GM23338 (cell line): ENCODE measurements at regions not wholly inside any gene's neighbourhood (a gene's known extent, or its start where the extent isn't known, plus 50 kb on each side); places are given as distances from the start of the nearest gene placed in this dataset.

Experiments used
- ATAC-seq: fragments of 200-7000 bp; cut with Tn5 transposase; 3 replicates; pipeline ENCODE4 v1.9.1; 2020
- DNase-seq: peaks from one replicate; pipeline ENCODE4 v3.0.0-alpha.2; 2015; ENCODE audit warnings: low spot score
- H2AFZ ChIP-seq: fragments of 200-600 bp; sonication (generic); 2 replicates; pipeline ENCODE4 v1.8.0; 2016; ENCODE audit warnings: antibody characterized with exemption, mild to moderate bottlenecking, moderate library complexity
- H3F3A ChIP-seq: fragments of 200-600 bp; sonication (generic); replicated peaks from 2 replicates; pipeline ENCODE4 v1.8.0; 2017; ENCODE audit warnings: antibody characterized with exemption, mixed run types, low read depth
- H3K27ac ChIP-seq: fragments of 200-600 bp; sonication (generic); 2 replicates; pipeline ENCODE4 v1.6.1; 2016; ENCODE audit warnings: low read depth
- H3K27me3 ChIP-seq: fragments of 200-600 bp; sonication (generic); 2 replicates; pipeline ENCODE4 v1.8.0; 2016; ENCODE audit warnings: mild to moderate bottlenecking, mixed run types, moderate library complexity; ENCODE audit not compliant: insufficient read depth
- H3K36me3 ChIP-seq: fragments of 200-600 bp; sonication (generic); 2 replicates; pipeline ENCODE4 v1.8.0; 2016; ENCODE audit warnings: mild to moderate bottlenecking; ENCODE audit not compliant: insufficient read depth
- H3K4me1 ChIP-seq: fragments of 200-600 bp; sonication (generic); 2 replicates; pipeline ENCODE4 v1.8.0; 2016; ENCODE audit warnings: mild to moderate bottlenecking, moderate library complexity; ENCODE audit not compliant: insufficient read depth
- H3K4me2 ChIP-seq: fragments of 200-600 bp; sonication (generic); 2 replicates; pipeline ENCODE4 v1.7.1; 2017; ENCODE audit warnings: mixed run types
- H3K4me3 ChIP-seq: fragments of 200-600 bp; sonication (generic); 2 replicates; pipeline ENCODE4 v1.6.1; 2016; ENCODE audit warnings: mixed run types
- H3K79me2 ChIP-seq: fragments of 200-600 bp; sonication (generic); replicated peaks from 2 replicates; pipeline ENCODE4 v1.8.0; 2017; ENCODE audit warnings: mild to moderate bottlenecking; ENCODE audit not compliant: insufficient read depth
- H3K9me2 ChIP-seq: fragments of 200-600 bp; sonication (generic); 2 replicates; pipeline ENCODE4 v1.8.0; 2017; ENCODE audit not compliant: insufficient read depth
- H4K20me1 ChIP-seq: fragments of 200-600 bp; sonication (generic); replicated peaks from 2 replicates; pipeline ENCODE4 v1.8.0; 2017; ENCODE audit warnings: mild to moderate bottlenecking; ENCODE audit not compliant: insufficient read depth
- H3K27ac Mint-ChIP-seq: 2 replicates; pipeline ENCODE4 v1.8.0; 2020; ENCODE audit warnings: inconsistent platforms, mild to moderate bottlenecking, moderate library complexity, mixed read lengths
- H3K27me3 Mint-ChIP-seq: 3 replicates; pipeline ENCODE4 v1.8.0; 2022; ENCODE audit warnings: low read depth, mild to moderate bottlenecking, moderate library complexity, mixed read lengths, inconsistent platforms; ENCODE audit not compliant: insufficient read depth, poor library complexity
- H3K36me3 Mint-ChIP-seq: 3 replicates; pipeline ENCODE4 v1.8.0; 2021; ENCODE audit warnings: low read depth, mild to moderate bottlenecking, inconsistent platforms, moderate library complexity, mixed read lengths
- H3K4me1 Mint-ChIP-seq: 3 replicates; pipeline ENCODE4 v1.8.0; 2020; ENCODE audit warnings: mild to moderate bottlenecking, inconsistent platforms, mixed read lengths
- H3K4me3 Mint-ChIP-seq: 3 replicates; pipeline ENCODE4 v1.8.0; 2021; ENCODE audit warnings: moderate library complexity, mild to moderate bottlenecking, inconsistent platforms, mixed read lengths
- H3K9me3 Mint-ChIP-seq: 3 replicates; pipeline ENCODE4 v1.8.0; 2020; ENCODE audit warnings: moderate library complexity, mild to moderate bottlenecking, inconsistent platforms, mixed read lengths
- EZH2 ChIP-seq: fragments of 200-600 bp; sonication (generic); IDR thresholded peaks from one replicate; pipeline ENCODE4 v1.8.0; 2017; ENCODE audit warnings: antibody characterized with exemption, mild to moderate bottlenecking, low read depth; ENCODE audit not compliant: unreplicated experiment
- NANOG ChIP-seq: IDR thresholded peaks from 2 replicates; pipeline ENCODE4 v1.6.1; 2016; ENCODE audit warnings: antibody characterized with exemption, borderline replicate concordance
- POLR2AphosphoS5 ChIP-seq: IDR thresholded peaks from 2 replicates; pipeline ENCODE4 v1.6.1; 2016; ENCODE audit warnings: antibody characterized with exemption, low read depth
- ZNF462 ChIP-seq: fragments of 250-450 bp; sonication (Bioruptor Pico); IDR thresholded peaks from 2 replicates; pipeline ENCODE4 v1.5.0; 2020; ENCODE audit warnings: mild to moderate bottlenecking, moderate library complexity
- TF ChIP-seq, protein P1 (sequence below): IDR thresholded peaks from 2 replicates; pipeline ENCODE4 v1.6.1; 2016; ENCODE audit warnings: antibody characterized with exemption

DNA sequence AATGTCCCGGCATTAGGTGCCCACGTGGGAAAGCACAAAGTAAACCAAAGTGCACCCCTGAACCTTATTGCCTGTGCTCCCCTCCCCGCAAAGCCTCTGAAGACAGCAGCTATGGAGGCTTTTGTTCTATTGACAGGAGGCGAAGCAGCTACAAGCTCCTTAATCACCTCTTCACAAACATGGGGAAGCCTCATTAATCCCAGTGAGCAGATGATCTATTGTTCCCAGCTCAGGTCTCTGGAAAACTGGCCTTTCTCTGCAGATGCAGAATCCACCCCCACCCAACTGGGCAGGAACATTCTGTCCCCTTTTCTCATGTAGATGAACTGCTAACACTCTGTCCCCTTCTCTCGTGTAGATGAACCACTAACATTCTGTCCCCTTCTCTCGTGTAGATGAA lies 190.5 kb upstream of the CSF3R start (continued):
- no peak for TF ChIP-seq ZNF462 (CRISPR knock-in tag)

GRCh38 chr1:36669262-36669661 lies 186.5 kb upstream of the CSF3R start:
- Histone ChIP-seq H3K4me3 (no peak overlapping the region), H4K20me1 (no peaks in the 10 kb centered on the region), H3F3A (no peaks in the 10 kb centered on the region), H3K9me2 (no peaks in the 10 kb centered on the region; the same call in 1 of the 2 replicates), H2AFZ (peak overlapping the region; percentile 18; the same call in 1 of the 2 replicates), H3K79me2 (no peaks in the 10 kb centered on the region), H3K4me1 (peaks cover 10% of the 10 kb centered on the region; the same call in 1 of the 2 replicates), H3K27me3 (no peaks in the 10 kb centered on the region), H3K4me2 (no peak overlapping the region), H3K27ac (no peak overlapping the region), H3K36me3 (no peaks in the 10 kb centered on the region)
- Mint-ChIP-seq H3K4me1 (no peaks in the 10 kb centered on the region), H3K27me3 (no peaks in the 10 kb centered on the region), H3K27ac (no peak overlapping the region), H3K36me3 (no peaks in the 10 kb centered on the region), H3K9me3 (no peaks in the 10 kb centered on the region; the same call in 2 of the 3 replicates), H3K4me3 (no peak overlapping the region)
- DNase-seq: no peak
- no peak for ATAC-seq
- TF ChIP-seq ZNF462 (CRISPR knock-in tag): no peak
- TF ChIP-seq NANOG: no peak
- no peak for TF ChIP-seq POLR2AphosphoS5
- TF ChIP-seq EZH2: no peak
- TF ChIP-seq, protein P1, sequence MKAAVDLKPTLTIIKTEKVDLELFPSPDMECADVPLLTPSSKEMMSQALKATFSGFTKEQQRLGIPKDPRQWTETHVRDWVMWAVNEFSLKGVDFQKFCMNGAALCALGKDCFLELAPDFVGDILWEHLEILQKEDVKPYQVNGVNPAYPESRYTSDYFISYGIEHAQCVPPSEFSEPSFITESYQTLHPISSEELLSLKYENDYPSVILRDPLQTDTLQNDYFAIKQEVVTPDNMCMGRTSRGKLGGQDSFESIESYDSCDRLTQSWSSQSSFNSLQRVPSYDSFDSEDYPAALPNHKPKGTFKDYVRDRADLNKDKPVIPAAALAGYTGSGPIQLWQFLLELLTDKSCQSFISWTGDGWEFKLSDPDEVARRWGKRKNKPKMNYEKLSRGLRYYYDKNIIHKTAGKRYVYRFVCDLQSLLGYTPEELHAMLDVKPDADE: no peak
